ENCODE measurements at regions not wholly inside any gene's neighbourhood (a gene's known extent, or its start where the extent isn't known, plus 50 kb on each side); places are given as distances from the start of the nearest gene placed in this dataset.

DNA sequence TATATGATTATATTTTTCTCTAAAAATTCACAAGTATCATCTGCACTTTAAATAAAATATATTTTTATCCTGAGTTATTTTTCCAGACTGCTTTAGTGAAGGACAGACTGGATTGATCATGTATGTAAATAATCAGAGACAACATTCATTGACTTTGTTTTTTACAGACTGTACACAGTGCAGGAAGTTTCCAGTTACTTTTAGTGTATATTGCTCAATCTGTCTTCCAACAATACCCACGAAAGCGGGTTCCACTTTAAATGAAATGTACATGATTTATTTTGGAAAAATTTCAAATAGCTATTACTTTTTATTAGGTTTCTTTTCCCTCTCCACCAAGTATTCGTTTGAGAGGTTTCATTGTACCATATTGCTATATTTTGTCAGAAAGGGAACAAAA is 497.0 kb downstream of the FSCB start:
- Mint-ChIP-seq H3K4me3 (no peak overlapping the region), H3K36me3 (ENCODE audit: low read depth) (no peaks in the 10 kb centered on the region), H3K27me3 (ENCODE audit: low read depth, poor library complexity) (peaks cover 3% of the 10 kb centered on the region), H3K27ac (no peak overlapping the region), H3K9me3 (peaks cover under 1% of the 10 kb centered on the region), H3K4me1 (no peaks in the 10 kb centered on the region)
- TF ChIP-seq, protein P1, sequence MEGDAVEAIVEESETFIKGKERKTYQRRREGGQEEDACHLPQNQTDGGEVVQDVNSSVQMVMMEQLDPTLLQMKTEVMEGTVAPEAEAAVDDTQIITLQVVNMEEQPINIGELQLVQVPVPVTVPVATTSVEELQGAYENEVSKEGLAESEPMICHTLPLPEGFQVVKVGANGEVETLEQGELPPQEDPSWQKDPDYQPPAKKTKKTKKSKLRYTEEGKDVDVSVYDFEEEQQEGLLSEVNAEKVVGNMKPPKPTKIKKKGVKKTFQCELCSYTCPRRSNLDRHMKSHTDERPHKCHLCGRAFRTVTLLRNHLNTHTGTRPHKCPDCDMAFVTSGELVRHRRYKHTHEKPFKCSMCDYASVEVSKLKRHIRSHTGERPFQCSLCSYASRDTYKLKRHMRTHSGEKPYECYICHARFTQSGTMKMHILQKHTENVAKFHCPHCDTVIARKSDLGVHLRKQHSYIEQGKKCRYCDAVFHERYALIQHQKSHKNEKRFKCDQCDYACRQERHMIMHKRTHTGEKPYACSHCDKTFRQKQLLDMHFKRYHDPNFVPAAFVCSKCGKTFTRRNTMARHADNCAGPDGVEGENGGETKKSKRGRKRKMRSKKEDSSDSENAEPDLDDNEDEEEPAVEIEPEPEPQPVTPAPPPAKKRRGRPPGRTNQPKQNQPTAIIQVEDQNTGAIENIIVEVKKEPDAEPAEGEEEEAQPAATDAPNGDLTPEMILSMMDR (IDR thresholded peaks at IDR 0.05): no peak
- no peak for DNase-seq

DNA sequence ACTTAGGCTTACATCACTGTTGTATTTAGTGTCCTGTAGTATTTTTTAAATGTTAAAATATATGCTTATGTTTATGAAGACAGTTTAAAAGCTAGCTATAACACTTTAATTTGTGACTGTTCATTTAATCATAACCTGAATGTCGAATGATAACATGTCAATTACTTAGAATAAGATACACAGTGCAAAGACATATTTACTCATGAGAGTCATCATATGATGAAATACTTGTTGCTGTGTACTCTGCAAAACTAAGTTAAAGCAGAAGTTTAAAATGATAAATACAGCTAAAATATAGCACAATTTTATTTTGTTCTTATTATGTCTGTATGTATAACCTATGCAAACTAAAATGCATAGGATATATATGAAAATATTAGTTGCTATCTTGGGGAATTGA is 497.4 kb downstream of the FSCB start:
- DNase-seq: no peak
- TF ChIP-seq, protein P1 (IDR thresholded peaks at IDR 0.05): no peak
- Mint-ChIP-seq H3K9me3 (peaks cover 3% of the 10 kb centered on the region), H3K27me3 (ENCODE audit: low read depth, poor library complexity) (peaks cover 3% of the 10 kb centered on the region), H3K27ac (no peak overlapping the region), H3K36me3 (ENCODE audit: low read depth) (no peaks in the 10 kb centered on the region), H3K4me1 (no peaks in the 10 kb centered on the region), H3K4me3 (no peak overlapping the region)

DNA sequence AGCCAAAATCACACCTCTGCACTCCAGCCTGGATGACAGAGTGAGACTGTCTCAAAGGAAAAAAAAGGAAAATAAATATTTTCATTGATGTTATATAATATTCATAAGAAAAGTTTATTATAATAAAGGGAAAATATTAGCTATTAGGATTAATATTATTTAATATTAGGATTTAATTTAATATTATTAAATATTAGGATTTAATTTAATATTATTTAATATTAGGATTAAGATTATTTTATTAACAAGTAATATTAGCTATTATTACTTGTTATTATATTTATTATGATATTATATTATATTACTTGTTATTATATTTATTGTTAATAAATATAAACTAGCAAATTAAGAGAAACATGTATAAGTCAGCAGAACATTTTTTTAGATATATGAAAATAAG is 518.1 kb downstream of the FSCB start:
- Mint-ChIP-seq H3K4me1 (no peaks in the 10 kb centered on the region), H3K27me3 (ENCODE audit: low read depth, poor library complexity) (peaks cover 3% of the 10 kb centered on the region), H3K27ac (no peak overlapping the region), H3K9me3 (no peaks in the 10 kb centered on the region), H3K4me3 (no peak overlapping the region), H3K36me3 (ENCODE audit: low read depth) (no peaks in the 10 kb centered on the region)
- DNase-seq: no peak
- TF ChIP-seq, protein P1 (IDR thresholded peaks at IDR 0.05): no peak

DNA sequence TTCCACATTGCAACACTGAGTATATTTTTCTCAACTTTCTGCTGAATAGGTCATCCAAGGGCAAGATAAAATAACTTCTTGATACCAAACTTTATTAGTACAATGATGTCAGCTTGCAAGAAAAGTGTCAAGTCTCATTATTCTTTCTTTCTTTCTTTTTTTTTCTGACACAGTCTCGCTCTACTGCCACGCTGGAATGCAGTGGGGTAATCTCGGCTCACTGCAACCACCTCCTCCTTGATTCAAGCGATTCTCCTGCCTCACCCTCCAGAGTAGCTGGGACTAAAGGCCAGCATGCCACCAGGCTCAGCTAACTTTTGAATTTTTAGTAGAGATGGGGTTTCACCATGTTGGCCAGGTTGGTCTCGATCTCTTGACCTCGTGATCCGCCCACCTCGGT is 523.4 kb downstream of the FSCB start:
- Mint-ChIP-seq H3K27ac (no peak overlapping the region), H3K4me1 (no peaks in the 10 kb centered on the region), H3K9me3 (no peaks in the 10 kb centered on the region), H3K27me3 (ENCODE audit: low read depth, poor library complexity) (peaks cover 3% of the 10 kb centered on the region), H3K36me3 (ENCODE audit: low read depth) (no peaks in the 10 kb centered on the region), H3K4me3 (no peak overlapping the region)
- TF ChIP-seq, protein P1 (IDR thresholded peaks at IDR 0.05): no peak
- peak; percentile 20 for DNase-seq

DNA sequence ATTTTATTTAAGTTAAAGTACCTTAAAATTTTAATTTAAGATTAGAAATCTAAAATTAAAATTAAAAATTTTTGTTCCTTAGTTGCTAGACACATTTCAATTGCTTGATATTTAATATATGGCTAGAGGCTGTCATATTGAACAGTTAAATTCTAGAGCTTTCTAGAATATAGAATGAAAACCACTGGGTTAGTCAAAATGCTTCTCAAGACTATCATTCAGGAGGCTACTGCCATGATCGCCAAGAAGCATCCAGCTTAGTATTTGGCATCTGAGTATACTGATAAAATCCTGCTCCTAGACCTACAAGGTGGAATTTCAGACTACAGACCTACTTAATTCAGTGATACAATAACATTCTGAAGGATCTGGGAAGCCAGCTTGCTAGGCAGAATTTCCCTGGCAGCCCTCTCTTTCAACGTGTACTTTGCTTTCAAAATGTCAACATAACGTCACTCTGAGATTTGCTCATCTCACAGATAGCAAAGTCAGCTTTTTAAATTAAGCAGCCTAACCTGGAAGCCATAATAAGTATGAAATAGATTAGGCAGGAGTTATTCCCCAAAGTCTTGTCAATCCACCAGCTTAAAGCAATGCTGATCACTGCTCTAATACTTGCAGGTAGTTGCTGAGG is 525.8 kb downstream of the FSCB start:
- Mint-ChIP-seq H3K4me1 (no peaks in the 10 kb centered on the region), H3K9me3 (no peaks in the 10 kb centered on the region), H3K36me3 (ENCODE audit: low read depth) (no peaks in the 10 kb centered on the region), H3K27ac (no peak overlapping the region), H3K4me3 (no peak overlapping the region), H3K27me3 (ENCODE audit: low read depth, poor library complexity) (peaks cover 3% of the 10 kb centered on the region)
- TF ChIP-seq, protein P1 (IDR thresholded peaks at IDR 0.05): no peak
- no peak for DNase-seq

DNA sequence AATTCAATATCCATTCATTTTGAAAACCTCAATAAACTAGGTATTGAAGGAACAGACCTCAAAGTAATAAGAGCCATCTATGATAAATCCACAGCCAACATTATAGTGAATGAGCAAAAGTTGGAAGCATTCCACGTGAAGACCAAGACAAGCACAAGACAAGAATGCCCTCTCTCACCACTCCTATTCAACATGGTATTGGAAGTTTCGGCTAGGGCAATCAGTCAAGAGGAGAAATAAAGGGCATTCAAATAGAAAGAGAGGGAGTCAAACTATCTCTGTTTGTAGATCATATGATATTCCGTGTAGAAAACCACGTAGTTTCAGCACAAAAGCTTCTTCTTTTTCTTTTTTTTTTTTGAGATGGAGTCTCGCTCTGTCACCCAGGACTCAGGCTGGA is 550.3 kb downstream of the FSCB start:
- DNase-seq: no peak
- H3K4me3 Mint-ChIP-seq: no peak overlapping the region
- no peak overlapping the region for H3K27ac Mint-ChIP-seq
- H3K9me3 Mint-ChIP-seq: no peaks in the 10 kb centered on the region
- H3K27me3 Mint-ChIP-seq (ENCODE audit: low read depth, poor library complexity): peaks cover 4% of the 10 kb centered on the region
- H3K36me3 Mint-ChIP-seq (ENCODE audit: low read depth): no peaks in the 10 kb centered on the region
- H3K4me1 Mint-ChIP-seq: no peaks in the 10 kb centered on the region
- TF ChIP-seq, protein P1 (IDR thresholded peaks at IDR 0.05): no peak

Data from nephron progenitor cell (in vitro differentiated cells).